MV-4-11 (cell line): ENCODE measurements at regions not wholly inside any gene's neighbourhood (a gene's known extent, or its start where the extent isn't known, plus 50 kb on each side); places are given as distances from the start of the nearest gene placed in this dataset.
"Not testable (repeated sequence)": the region's sequence is repeated elsewhere in the genome, so short reads cannot be mapped to it uniquely, and the experiment has no call there.

Experiments used
- DNase-seq: peaks from one replicate; lab custom pipeline; 2025; lab: John Stamatoyannopoulos, UW

GRCh38 chr14:83905157-83905556 lies 1624.8 kb upstream of the FLRT2 start:
- no peak for DNase-seq

DNA sequence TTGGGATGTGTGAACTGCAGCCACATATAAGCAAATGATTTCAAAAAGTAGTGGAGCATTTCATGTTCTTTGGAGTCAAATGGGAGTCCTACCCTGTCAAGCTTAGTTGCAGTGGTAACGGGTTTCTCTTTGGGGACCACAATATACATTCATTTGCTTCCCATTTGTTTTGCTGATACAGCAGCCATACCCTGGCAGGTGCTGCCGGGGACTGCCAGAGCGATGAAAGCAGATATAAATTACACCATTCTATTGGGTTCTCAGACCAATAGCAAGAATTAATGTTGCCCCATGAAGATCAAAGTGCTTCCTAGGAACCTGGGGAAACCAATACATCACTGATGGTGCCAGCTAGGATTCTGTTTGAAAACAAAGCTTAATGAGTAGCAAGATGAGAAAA lies 1621.5 kb upstream of the FLRT2 start:
- DNase-seq, result no peak

DNA sequence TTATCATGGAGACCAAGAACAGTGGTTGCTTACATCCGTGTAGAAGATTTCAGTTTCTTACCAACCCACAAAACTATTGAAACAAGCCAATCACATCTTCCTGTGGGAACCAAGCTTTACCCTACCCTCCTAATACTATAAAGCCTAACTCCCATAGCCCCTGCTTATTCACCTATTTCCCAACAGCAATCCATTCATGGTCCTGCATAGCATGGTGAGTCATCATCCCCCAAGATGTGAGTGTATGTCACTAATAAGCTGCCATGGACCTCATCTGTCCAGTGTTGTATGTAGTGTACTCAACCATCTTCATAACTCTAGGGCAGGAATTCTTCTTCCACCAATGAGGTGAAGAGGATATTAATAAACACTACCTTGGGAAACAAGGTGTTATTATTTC lies 1620.4 kb upstream of the FLRT2 start:
- DNase-seq, result no peak

DNA sequence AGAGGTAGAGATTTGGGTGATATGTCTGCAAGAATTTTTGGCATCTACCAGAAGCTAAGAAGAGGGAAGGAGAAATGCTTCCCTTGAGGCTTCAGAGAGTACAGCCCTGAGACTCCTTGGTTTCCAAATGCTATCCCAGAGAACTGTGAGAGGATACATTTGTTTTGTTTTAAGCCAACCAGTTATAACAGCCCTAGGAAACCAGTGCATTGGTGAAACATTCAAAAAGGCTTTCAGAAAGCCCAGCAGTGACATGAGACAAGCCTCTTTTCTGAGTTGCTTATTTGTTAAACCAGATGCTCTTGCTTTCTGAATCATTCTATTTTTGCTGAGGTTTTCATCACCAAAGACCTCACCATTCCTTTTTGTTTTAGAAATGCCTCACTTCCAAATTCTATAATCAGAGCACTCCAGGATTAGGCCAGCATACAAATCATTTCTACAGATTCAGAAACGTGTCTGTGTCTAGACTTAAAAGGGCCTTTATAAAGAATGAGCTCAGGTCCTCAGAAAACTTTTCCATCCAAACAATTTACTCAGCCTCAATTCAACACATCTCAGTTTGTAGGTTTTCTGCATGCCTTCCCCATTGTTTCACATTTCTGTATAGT lies 1617.8 kb upstream of the FLRT2 start:
- DNase-seq, result no peak

DNA sequence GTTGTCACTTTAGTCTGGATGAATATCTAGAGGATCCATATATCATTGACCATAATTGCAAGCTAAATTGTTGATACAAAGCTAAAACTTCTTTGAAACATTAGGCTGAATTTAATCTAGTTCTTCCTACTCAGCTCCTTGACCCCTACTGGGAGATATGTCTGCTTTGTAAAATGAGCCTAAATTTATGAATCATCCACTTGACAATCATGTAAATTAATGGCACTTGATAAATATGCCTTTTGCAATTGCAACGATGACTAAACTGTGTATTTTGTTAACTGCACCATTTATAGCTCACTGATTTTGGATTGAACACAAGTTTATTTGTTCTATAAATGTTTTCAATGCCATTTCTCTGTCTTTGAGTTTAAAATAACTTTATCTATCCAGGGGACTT lies 1616.5 kb upstream of the FLRT2 start:
- DNase-seq, result no peak

GRCh38 chr14:83918546-83918945 lies 1611.4 kb upstream of the FLRT2 start:
- DNase-seq, result no peak

DNA sequence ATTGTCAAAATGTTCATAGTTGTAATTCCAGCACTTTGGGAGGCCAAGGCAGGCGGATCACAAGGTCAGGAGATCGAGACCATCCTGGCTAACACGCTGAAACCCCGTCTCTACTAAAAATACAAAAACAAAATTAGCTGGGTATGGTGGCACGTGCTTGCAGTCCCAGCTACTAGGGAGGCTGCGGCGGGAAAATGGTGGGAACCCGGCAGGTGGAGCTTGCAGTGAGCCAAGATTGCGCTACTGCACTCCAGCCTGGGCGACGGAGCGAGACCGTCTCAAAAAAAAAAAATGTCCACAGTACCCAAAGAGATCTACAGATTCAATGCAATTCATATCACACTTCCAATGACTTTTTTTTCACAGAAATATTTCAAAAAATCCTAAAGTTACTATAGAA lies 1610.3 kb upstream of the FLRT2 start:
- not testable (repeated sequence) for DNase-seq

DNA sequence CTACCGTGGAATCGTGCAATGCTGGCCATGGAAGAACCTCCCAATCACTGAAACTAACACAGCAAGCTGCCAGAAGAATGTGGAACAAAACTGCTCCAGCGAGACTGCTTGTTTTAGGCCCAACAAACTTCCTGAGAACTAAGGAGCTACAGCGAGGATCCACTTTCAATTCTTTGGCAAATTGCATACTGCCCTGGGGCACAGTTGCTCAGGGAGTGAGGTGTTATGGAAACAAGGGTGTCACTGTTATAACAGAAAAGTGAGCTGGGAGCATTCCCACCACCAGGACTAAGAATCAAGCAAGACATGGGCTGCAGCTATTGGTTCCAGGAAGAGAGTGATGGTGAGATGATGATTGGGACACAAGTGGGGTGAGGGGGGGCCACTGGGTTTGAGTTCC lies 1606.1 kb upstream of the FLRT2 start:
- no peak for DNase-seq

DNA sequence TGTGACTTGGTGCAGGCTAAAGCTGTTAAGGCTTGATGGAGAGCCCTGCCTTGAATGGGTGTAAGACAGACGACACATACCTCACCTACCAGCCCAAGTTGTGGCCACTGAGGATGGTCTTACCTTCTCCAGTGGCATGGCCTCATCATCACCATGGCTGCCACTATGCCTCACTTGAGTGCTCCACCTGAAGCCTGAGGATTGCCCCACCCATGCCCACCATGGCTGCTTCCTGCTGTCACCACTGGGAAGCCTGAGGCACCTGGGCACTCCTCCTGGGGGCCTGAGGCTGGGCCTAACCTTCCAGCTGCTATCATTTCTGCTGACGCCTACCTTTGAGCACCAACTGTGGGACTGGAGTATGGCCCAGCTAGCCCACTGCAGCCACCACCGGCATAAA lies 1605.7 kb upstream of the FLRT2 start:
- DNase-seq, result no peak

DNA sequence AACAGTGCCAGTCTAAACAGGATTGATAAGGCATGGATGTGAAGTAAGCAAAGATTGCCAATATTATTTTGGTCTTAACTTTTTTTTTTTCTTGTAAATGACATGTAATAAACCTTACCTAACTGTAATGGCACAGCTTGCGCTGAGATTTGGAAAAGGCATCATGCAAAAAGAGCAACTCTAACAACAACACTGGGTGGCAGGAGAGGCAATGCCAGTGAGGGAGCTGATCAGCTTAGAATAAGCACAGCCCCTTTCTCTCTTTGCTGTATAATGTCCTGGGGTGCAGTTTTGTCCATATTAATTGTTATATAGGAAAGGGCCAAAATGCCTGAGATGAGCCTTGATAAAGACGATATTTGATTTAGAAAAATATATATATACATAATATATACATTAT lies 1589.7 kb upstream of the FLRT2 start:
- DNase-seq, result no peak

GRCh38 chr14:83958359-83958758 lies 1571.6 kb upstream of the FLRT2 start:
- no peak for DNase-seq

DNA sequence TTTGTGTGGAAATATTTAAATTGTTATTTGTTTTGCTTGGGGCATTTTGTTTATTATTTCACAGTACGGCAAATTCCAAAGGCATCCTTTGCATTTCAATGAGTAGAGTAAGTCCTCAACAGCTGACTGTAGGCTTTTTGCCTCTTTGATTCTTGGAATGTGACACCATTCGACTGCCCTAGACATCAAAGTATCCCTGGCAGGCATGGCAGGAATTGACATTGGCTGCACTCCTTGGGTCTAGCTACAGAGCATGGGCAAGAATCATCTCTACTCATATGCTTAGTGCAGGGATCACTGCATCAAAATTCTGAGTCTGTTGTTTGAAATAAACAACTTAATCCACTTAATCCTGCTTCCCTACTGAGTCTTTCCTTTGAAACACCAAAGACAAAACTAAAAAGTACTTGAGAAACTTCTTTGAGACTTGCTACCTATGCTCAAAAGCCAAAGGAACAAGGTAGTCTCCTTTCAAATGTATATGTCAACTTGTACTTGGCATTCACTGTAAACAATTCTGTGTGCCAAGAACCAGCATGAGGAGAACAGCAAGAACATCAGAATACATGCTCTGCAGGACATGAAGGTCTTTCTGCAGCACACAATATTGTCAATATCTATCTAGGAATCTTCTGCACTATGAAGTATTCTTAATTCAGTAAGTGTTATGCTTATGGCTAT lies 1569.0 kb upstream of the FLRT2 start:
- no peak for DNase-seq

DNA sequence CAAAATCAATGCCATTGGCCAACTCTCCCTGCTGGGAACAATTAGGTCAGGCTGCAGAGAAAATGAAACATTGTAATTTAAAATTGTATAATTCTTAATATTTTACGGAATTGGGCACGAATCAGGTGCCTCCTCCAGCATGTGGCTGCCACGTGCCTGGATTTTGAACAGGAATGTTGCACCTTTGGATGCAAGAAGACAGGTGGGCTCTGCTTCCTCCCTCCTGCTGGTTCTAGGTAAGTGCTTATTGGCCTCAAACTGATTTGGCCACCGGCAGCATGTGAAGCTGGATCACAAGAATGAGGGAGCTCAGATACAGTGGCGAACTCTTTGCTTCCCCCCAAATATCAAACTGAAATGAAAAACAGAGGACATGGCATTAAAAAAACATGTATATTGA lies 1559.9 kb upstream of the FLRT2 start:
- no peak for DNase-seq

GRCh38 chr14:83972631-83973030 lies 1557.3 kb upstream of the FLRT2 start:
- no peak for DNase-seq

DNA sequence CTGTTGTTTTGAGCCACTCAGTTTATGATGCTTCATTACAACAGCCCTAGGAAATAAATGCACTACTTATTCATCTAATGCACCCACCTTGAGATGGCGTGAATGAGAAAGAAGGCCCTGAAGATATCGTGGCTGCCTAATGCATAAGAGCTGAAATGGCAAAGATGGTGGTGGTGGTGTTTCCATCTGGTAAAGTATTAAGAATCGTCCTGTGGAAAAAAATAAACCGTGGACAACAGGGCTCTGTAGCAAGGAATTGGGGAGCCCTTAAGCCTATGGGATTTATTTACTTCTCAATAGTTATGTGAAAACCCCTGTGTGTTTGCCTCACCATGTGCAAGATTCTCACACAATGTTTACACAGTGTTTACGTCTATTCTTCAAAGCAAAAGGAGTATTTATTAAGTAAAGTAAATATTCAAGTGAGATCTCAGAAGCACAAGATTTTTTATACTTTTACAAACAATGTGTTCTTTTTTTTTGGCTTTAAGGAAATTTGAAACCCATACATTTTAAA lies 1555.2 kb upstream of the FLRT2 start:
- no peak for DNase-seq

DNA sequence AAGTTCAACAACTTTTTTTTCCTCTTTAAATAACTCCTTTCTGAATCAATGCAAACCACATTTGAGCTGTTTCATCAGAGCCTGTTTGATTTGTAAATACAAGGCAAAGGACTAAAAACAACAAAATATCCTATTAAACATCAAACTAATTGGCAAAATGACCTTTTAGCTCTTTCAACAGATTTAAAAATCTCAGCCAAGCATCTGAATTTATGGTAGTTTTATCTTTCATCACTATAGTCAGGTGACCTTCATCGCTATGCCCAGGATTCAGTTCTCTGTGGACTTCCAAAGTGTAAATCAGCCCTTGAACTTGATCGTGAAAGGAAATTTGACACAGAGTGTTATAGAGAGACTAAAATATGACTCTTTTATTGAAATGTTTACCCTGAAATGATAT lies 1554.5 kb upstream of the FLRT2 start:
- DNase-seq, result no peak

DNA sequence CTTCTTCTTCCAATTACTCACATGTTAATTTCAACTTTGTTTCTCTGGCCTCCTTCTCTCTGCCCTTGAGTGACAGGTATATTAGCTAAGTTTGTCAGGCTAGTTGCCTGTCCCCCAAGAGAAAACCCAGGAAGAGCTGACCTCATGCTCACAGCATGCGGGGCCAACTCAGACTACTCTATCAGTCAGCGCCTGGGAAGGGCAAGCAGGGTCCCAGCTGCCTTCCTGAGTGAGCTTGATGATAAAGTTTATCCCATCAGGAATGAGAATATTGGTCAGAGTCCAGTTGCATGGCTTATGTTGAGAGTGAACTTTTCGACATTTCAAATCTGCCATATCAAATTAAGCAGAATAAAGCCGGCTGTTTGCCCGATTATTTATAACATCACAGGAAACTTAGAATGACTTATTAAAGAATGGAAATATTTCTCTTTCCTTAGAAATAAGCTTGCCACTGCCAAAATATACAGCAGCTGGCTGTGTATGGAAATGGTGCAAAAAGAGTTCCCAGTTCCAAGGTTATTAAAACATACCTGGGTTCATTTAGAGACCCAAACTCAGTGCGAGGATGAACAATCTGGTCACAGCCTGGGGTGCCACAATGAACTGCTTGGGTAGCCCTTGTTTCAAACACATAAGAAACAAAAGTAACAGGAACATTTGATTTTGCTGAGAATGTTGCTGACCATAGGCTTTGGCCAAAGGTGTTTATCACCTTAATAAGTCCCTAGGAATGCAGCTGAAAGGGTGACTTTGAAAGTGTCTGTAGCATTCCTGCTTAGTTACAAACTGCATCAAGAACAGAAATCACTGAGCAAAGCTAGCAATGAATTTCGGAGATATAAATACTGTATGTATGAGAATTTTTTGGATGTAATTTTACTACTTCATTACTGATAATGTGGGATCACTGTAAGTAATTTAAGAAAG lies 1553.8 kb upstream of the FLRT2 start:
- no peak for DNase-seq

- DNase-seq, result no peak
These were observed 1552.4 kb upstream of the FLRT2 start for GRCh38 chr14:83977583-83977982.

DNA sequence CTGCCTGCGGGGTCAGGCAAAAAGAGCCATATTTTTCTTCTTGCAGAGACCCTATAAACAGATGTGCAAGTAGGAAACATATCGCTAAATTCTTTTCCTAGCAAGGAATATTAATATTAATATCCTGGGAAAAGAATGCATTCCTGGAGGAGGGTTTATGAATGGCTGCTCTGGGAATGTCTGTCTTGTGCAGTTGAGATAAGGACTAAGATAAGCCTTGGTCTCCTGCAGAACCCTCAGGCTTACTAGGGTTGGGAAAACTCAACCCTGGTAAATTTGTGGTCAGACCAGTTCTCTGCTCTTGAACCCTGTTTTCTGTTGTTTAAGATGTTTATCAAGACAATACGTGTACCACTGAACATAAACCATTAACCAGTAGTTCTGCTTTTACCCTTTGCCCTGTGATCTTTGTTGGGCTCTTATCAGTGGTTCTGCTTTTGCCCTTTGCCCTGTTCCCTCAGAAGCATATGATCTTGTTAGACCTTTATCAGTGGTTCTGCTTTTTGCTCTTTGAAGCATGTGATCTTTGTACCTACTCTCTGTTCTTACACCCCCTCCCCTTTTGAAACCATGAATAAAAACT lies 1548.2 kb upstream of the FLRT2 start:
- peak; percentile 42 for DNase-seq

DNA sequence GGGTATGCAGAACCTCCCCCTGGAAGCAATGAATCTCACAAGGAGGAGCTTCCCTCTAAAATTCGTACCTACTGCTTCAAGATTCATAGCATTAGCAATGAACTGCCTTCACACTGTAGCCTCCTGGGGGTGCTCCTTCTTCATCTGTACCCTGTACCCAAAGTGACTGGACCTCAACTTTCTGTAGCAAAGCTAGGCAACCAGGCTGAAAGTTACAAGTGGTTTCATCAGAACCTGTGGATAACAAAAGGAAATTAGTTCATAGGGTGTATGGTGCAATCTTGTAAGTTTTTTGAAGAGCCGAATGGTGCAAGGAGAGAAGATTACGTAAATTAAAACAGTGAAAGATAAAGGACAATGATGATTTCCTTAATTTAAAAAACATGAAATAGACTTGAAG lies 1541.7 kb upstream of the FLRT2 start:
- DNase-seq, result peak; percentile 91

DNA sequence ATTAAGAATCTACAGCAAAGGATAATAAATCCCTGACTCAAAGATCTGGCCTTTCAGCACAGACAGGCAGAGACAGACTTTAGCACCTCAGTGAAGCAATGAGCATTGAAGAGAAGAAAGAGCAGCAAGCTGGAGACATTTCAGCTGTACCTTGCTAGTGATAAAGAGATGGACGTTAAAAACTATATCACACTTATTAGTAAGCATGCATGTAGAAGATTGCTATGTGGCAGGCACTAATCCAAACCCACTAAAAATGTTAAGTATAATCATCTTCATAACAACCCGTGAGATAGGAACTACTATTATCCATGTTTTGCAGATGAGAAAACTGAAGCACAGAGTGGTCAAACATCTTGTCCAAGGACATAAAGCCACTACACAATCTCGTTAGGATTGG lies 1538.3 kb upstream of the FLRT2 start:
- no peak for DNase-seq

GRCh38 chr14:83992857-83993256 lies 1537.1 kb upstream of the FLRT2 start:
- DNase-seq, result peak; percentile 47
